Ishikawa (cell line): ENCODE measurements at regions not wholly inside any gene's neighbourhood (a gene's known extent, or its start where the extent isn't known, plus 50 kb on each side); places are given as distances from the start of the nearest gene placed in this dataset.

Source experiments
- CEBPB ChIP-seq: IDR thresholded peaks from 2 replicates; pipeline ENCODE4 v1.6.1; 2012
- CREB1 ChIP-seq: IDR thresholded peaks from 2 replicates; pipeline ENCODE4 v1.6.1; 2012; ENCODE audit warnings: low read depth
- EGR1 ChIP-seq: IDR thresholded peaks from 2 replicates; pipeline ENCODE4 v1.6.1; 2012
- EP300 ChIP-seq: IDR thresholded peaks from 2 replicates; pipeline ENCODE4 v1.6.1; 2012; ENCODE audit warnings: borderline replicate concordance
- FOXM1 ChIP-seq: IDR thresholded peaks from 2 replicates; pipeline ENCODE4 v1.6.1; 2012; ENCODE audit warnings: low read depth, borderline replicate concordance
- MAX ChIP-seq: IDR thresholded peaks from 2 replicates; pipeline ENCODE4 v1.6.1; 2012
- NFIC ChIP-seq: IDR thresholded peaks from 2 replicates; pipeline ENCODE4 v1.6.1; 2012
- RAD21 ChIP-seq: IDR thresholded peaks from 2 replicates; pipeline ENCODE4 v1.6.1; 2012; ENCODE audit warnings: low read depth
- REST ChIP-seq: IDR thresholded peaks from 2 replicates; pipeline ENCODE4 v1.6.1; 2012; ENCODE audit warnings: low read depth, mild to moderate bottlenecking
- TAF1 ChIP-seq: IDR thresholded peaks from 2 replicates; pipeline ENCODE4 v1.6.1; 2012; ENCODE audit warnings: low read depth, mild to moderate bottlenecking
- TCF12 ChIP-seq: IDR thresholded peaks from 2 replicates; pipeline ENCODE4 v1.6.1; 2012; ENCODE audit warnings: low read depth
- TEAD4 ChIP-seq: IDR thresholded peaks from 2 replicates; pipeline ENCODE4 v1.6.1; 2012
- USF1 ChIP-seq: IDR thresholded peaks from 2 replicates; pipeline ENCODE4 v1.6.1; 2012
- YY1 ChIP-seq: IDR thresholded peaks from 2 replicates; pipeline ENCODE4 v1.6.1; 2012; ENCODE audit warnings: low read depth
- ZBTB7A ChIP-seq: IDR thresholded peaks from 2 replicates; pipeline ENCODE4 v1.6.1; 2012; ENCODE audit warnings: low read depth

GRCh38 chr2:128599700-128600099 lies 281.0 kb upstream of the HS6ST1 start:
- TF ChIP-seq USF1 (no peak), TAF1 (no peak), TCF12 (no peak)

- TF ChIP-seq NFIC, result no peak
- no peak for TF ChIP-seq ZBTB7A
- TF ChIP-seq EGR1, result no peak
- TF ChIP-seq USF1, result no peak
- TF ChIP-seq REST, result no peak
- TF ChIP-seq CEBPB, result no peak
- TF ChIP-seq FOXM1, result no peak
- TF ChIP-seq EP300, result no peak
These were observed 282.1 kb upstream of the HS6ST1 start for GRCh38 chr2:128600581-128601297.

GRCh38 chr2:128601298-128602037 lies 282.8 kb upstream of the HS6ST1 start:
- no peak for TF ChIP-seq FOXM1
- TF ChIP-seq ZBTB7A, result no peak
- no peak for TF ChIP-seq USF1
- TF ChIP-seq TCF12, result no peak
- TF ChIP-seq NFIC, result no peak

GRCh38 chr2:128602038-128602698 lies 283.5 kb upstream of the HS6ST1 start:
- TF ChIP-seq EGR1 (0 out of 2 replicates have a peak, but pooled peaks have one; percentile 30), FOXM1 (no peak)

- TF ChIP-seq EP300, result no peak
- TF ChIP-seq CEBPB, result no peak
- TF ChIP-seq FOXM1, result no peak
- no peak for TF ChIP-seq MAX
- no peak for TF ChIP-seq CREB1
- TF ChIP-seq EGR1, result no peak
- TF ChIP-seq YY1, result no peak
- TF ChIP-seq TCF12, result no peak
- no peak for TF ChIP-seq RAD21
- no peak for TF ChIP-seq ZBTB7A
- TF ChIP-seq USF1, result no peak
- no peak for TF ChIP-seq NFIC
These were observed 284.0 kb upstream of the HS6ST1 start for GRCh38 chr2:128602699-128603101.

- TF ChIP-seq FOXM1 (no peak), USF1 (no peak), YY1 (no peak), RAD21 (no peak), MAX (no peak), TEAD4 (no peak), EP300 (no peak), CREB1 (no peak), REST (no peak), NFIC (no peak), EGR1 (no peak), CEBPB (no peak), TCF12 (no peak), ZBTB7A (no peak), TAF1 (no peak)
These were observed 284.8 kb upstream of the HS6ST1 start for GRCh38 chr2:128603411-128603924.
